ENCODE measurements at regions not wholly inside any gene's neighbourhood (a gene's known extent, or its start where the extent isn't known, plus 50 kb on each side); places are given as distances from the start of the nearest gene placed in this dataset.
"Not testable (repeated sequence)": the region's sequence is repeated elsewhere in the genome, so short reads cannot be mapped to it uniquely, and the experiment has no call there.

- TF ChIP-seq CTCF (IDR thresholded peaks at IDR 0.05; ENCODE audit: insufficient read depth, low read depth, low read length); EZH2 (IDR thresholded peaks at IDR 0.05; ENCODE audit: insufficient read depth, low read length): not testable (repeated sequence)
These were observed 195.0 kb upstream of the PIK3R1 start for GRCh38 chr5:68020461-68020969.

All from astrocyte (in vitro differentiated cells and primary cell).